ENCODE measurements at regions not wholly inside any gene's neighbourhood (a gene's known extent, or its start where the extent isn't known, plus 50 kb on each side); places are given as distances from the start of the nearest gene placed in this dataset.

DNA sequence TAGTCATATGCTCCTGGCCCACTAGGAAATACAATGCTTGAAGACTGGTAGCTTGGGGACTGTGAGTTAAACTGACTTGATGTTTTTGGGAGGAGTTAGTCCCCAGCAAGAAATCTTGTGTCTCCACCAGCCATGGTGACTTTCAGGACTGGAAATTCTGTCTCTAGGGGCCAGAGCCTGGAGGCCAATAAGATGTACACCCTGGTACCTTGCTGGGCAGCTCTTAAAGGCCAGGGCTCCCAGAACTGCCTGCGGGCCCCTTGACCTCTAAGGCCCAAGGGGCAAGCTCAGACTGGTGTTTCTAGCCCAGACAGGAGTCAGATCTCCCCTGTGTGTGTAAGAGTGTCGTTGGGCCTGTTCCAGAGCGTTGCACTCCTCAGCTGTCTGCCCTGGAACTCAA lies 128.7 kb upstream of the C11orf58 start:
- peaks cover 19 to 42% of the 10 kb centered on the region in 2 experiments for H3K4me1 ChIP-seq (ENCODE audit: control insufficient read depth in 1 of 2, insufficient read depth in 2 of 2, low read length in 2 of 2)
- no peak overlapping the region for H3K4me2 ChIP-seq (ENCODE audit: low read length)
- ChIA-PET CTCF (no interaction called here), POLR2A (no interaction called here), RAD21 (ENCODE audit: low non-redundant PET in 1 of 2, low total read pairs in 2 of 2, uncharacterized antibody in 2 of 2, unreplicated experiment in 2 of 2) (no interaction called here)
- no peaks in the 10 kb centered on the region for H3K36me3 ChIP-seq (ENCODE audit: control insufficient read depth in 1 of 2, insufficient read depth in 2 of 2, low read length in 2 of 2)
- no peak overlapping the region for H2AFZ ChIP-seq (ENCODE audit: low read depth, low read length, poor library complexity, severe bottlenecking)
- no peak for DNase-seq (ENCODE audit: low read depth, low spot score)
- H3K9ac ChIP-seq (ENCODE audit: low read length), result no peak overlapping the region
- H4K20me1 ChIP-seq (ENCODE audit: insufficient read depth), result no peaks in the 10 kb centered on the region
- no peak overlapping the region for H3K27ac ChIP-seq (ENCODE audit: low read depth, low read length)
- no TSS peak for BruUV-seq (replicated peaks)
- intact Hi-C loops (cut with micrococcal nuclease), result loop anchor here (5.0 to 10.0 kb wide), 3 partner anchors 795 to 1705 kb away; no protein-coding TSS in a partner anchor
- H3K9me2 ChIP-seq (ENCODE audit: insufficient read depth), result no peaks in the 10 kb centered on the region
- no peaks in the 10 kb centered on the region for H3K79me2 ChIP-seq (ENCODE audit: insufficient read depth, low read length)
- H3K4me3 ChIP-seq (replicated peaks in 1 of 2; ENCODE audit: low read depth in 1 of 2, low read length in 2 of 2), result no peak overlapping the region
- H3K9me3 ChIP-seq (ENCODE audit: control insufficient read depth in 1 of 2, insufficient read depth in 1 of 2, low read depth in 1 of 2, low read length in 2 of 2), result no peaks in the 10 kb centered on the region
- TF ChIP-seq YY1 (IDR thresholded peaks at IDR 0.05; ENCODE audit: extremely low read depth, insufficient replicate concordance, low read depth, low read length) (no peak), SIN3A (IDR thresholded peaks at IDR 0.05; ENCODE audit: low read depth) (no peak), EZH2 (IDR thresholded peaks at IDR 0.05) (no peak), TCF7L2 (IDR thresholded peaks at IDR 0.05; ENCODE audit: borderline replicate concordance, extremely low read depth, insufficient read depth, insufficient read length) (no peak), FOSL1 (IDR thresholded peaks at IDR 0.05; ENCODE audit: low read depth) (no peak), EGR1 (IDR thresholded peaks at IDR 0.05; ENCODE audit: low read depth) (no peak), SRF (IDR thresholded peaks at IDR 0.05; ENCODE audit: low read depth) (no peak), ELF1 (IDR thresholded peaks at IDR 0.05; ENCODE audit: borderline replicate concordance, low read depth) (no peak), POLR2AphosphoS5 (IDR thresholded peaks at IDR 0.05; ENCODE audit: low read depth, low read length) (no peak), CEBPB (IDR thresholded peaks at IDR 0.05; ENCODE audit: low read depth) (no peak), SP1 (IDR thresholded peaks at IDR 0.05; ENCODE audit: low read depth) (no peak), RAD21 (IDR thresholded peaks at IDR 0.05; ENCODE audit: low read depth) (no peak), JUND (IDR thresholded peaks at IDR 0.05) (no peak)
- TF ChIP-seq, protein P1, sequence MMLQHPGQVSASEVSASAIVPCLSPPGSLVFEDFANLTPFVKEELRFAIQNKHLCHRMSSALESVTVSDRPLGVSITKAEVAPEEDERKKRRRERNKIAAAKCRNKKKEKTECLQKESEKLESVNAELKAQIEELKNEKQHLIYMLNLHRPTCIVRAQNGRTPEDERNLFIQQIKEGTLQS (IDR thresholded peaks at IDR 0.05), result no peak
- TF ChIP-seq, protein P2, sequence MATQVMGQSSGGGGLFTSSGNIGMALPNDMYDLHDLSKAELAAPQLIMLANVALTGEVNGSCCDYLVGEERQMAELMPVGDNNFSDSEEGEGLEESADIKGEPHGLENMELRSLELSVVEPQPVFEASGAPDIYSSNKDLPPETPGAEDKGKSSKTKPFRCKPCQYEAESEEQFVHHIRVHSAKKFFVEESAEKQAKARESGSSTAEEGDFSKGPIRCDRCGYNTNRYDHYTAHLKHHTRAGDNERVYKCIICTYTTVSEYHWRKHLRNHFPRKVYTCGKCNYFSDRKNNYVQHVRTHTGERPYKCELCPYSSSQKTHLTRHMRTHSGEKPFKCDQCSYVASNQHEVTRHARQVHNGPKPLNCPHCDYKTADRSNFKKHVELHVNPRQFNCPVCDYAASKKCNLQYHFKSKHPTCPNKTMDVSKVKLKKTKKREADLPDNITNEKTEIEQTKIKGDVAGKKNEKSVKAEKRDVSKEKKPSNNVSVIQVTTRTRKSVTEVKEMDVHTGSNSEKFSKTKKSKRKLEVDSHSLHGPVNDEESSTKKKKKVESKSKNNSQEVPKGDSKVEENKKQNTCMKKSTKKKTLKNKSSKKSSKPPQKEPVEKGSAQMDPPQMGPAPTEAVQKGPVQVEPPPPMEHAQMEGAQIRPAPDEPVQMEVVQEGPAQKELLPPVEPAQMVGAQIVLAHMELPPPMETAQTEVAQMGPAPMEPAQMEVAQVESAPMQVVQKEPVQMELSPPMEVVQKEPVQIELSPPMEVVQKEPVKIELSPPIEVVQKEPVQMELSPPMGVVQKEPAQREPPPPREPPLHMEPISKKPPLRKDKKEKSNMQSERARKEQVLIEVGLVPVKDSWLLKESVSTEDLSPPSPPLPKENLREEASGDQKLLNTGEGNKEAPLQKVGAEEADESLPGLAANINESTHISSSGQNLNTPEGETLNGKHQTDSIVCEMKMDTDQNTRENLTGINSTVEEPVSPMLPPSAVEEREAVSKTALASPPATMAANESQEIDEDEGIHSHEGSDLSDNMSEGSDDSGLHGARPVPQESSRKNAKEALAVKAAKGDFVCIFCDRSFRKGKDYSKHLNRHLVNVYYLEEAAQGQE (IDR thresholded peaks at IDR 0.05; ENCODE audit: low read depth), result no peak
- TF ChIP-seq, protein P3, sequence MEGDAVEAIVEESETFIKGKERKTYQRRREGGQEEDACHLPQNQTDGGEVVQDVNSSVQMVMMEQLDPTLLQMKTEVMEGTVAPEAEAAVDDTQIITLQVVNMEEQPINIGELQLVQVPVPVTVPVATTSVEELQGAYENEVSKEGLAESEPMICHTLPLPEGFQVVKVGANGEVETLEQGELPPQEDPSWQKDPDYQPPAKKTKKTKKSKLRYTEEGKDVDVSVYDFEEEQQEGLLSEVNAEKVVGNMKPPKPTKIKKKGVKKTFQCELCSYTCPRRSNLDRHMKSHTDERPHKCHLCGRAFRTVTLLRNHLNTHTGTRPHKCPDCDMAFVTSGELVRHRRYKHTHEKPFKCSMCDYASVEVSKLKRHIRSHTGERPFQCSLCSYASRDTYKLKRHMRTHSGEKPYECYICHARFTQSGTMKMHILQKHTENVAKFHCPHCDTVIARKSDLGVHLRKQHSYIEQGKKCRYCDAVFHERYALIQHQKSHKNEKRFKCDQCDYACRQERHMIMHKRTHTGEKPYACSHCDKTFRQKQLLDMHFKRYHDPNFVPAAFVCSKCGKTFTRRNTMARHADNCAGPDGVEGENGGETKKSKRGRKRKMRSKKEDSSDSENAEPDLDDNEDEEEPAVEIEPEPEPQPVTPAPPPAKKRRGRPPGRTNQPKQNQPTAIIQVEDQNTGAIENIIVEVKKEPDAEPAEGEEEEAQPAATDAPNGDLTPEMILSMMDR (IDR thresholded peaks at IDR 0.05 in 2 of 3, conservative IDR thresholded peaks at IDR 0.05 in 1 of 3; ENCODE audit: borderline replicate concordance in 1 of 3, insufficient read depth in 1 of 3, low read depth in 2 of 3, low read length in 2 of 3), result no peak
- H3K27me3 ChIP-seq (ENCODE audit: insufficient read depth, low read length), result peaks cover 66% of the 10 kb centered on the region
- no peak for ATAC-seq

Data from HCT116 (cell line).